GM20000 (cell line): ENCODE measurements at regions not wholly inside any gene's neighbourhood (a gene's known extent, or its start where the extent isn't known, plus 50 kb on each side); places are given as distances from the start of the nearest gene placed in this dataset.

ENCODE experiments used
- DNase-seq: peaks from one replicate; pipeline ENCODE4 v3.0.0; 2012; ENCODE audit warnings: low spot score
- TF ChIP-seq, protein P1 (sequence below): IDR thresholded peaks from 2 replicates; pipeline ENCODE4 v1.5.1; 2012; ENCODE audit warnings: mild to moderate bottlenecking, control low read depth; ENCODE audit errors: extremely low read depth, missing control alignments

DNA sequence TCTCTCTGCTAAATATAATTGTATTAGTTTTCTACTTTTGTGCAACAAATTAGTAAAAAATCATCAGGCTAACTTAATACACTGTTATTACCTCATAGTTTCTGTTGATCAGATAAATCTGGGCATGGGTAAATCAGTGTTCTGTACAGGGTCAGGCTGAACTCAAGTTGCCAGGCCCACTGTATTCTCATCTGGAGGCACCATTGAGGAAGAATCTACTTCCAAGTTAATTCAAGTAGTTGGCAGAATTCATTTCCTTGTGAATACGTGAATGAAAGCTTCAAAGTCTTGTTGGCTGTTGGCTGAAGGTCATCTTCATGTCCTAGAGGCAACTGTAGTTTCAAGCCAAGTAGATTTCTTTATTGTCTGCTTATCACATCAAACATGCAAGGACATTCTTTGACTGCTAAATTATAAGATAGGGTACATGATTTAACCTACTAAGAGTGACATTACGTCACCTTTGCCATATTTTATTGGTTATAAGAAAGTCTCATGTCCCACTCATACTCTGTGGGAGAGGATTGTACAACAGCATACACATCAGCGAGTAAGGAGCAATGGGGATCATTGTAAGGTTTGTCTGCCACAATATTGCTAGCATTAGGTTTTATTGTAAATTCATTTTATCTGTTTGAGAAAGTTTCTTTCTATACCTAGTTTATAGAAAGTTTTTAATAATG is 1219.0 kb downstream of the ARAP2 start:
- TF ChIP-seq, protein P1, sequence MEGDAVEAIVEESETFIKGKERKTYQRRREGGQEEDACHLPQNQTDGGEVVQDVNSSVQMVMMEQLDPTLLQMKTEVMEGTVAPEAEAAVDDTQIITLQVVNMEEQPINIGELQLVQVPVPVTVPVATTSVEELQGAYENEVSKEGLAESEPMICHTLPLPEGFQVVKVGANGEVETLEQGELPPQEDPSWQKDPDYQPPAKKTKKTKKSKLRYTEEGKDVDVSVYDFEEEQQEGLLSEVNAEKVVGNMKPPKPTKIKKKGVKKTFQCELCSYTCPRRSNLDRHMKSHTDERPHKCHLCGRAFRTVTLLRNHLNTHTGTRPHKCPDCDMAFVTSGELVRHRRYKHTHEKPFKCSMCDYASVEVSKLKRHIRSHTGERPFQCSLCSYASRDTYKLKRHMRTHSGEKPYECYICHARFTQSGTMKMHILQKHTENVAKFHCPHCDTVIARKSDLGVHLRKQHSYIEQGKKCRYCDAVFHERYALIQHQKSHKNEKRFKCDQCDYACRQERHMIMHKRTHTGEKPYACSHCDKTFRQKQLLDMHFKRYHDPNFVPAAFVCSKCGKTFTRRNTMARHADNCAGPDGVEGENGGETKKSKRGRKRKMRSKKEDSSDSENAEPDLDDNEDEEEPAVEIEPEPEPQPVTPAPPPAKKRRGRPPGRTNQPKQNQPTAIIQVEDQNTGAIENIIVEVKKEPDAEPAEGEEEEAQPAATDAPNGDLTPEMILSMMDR = no peak
- no peak for DNase-seq

- no peak for DNase-seq
- TF ChIP-seq, protein P1 = no peak
Measured at GRCh38 chr4:35038079-35038805, 1206.1 kb downstream of the ARAP2 start.

GRCh38 chr4:35038845-35039244 is 1205.5 kb downstream of the ARAP2 start:
- TF ChIP-seq, protein P1 = no peak
- DNase-seq = no peak

DNA sequence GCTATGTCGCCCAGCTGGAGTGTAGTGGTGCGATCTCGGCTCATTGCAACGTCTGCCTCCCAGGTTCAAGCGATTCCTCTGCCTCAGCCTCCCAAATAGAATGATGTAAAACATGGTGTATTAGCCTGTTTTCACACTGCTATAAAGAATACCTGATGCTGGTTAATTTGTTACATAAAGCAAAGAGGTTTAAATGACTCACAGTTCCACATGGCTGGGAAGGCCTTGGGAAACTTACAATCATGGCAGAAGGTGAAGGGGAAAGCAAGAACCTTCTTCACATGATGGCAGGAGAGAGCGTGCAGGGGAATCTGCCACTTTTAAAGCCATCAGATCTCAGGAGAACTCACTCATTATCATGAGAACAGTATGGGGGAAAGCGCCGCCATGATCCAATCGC is 1191.8 kb downstream of the ARAP2 start:
- TF ChIP-seq, protein P1 = no peak
- DNase-seq = no peak

- no peak for DNase-seq
- TF ChIP-seq, protein P1 = no peak
Measured at GRCh38 chr4:35063031-35063570, 1181.2 kb downstream of the ARAP2 start.

GRCh38 chr4:35066406-35066805 is 1177.9 kb downstream of the ARAP2 start:
- no peak for DNase-seq
- TF ChIP-seq, protein P1 = no peak

DNA sequence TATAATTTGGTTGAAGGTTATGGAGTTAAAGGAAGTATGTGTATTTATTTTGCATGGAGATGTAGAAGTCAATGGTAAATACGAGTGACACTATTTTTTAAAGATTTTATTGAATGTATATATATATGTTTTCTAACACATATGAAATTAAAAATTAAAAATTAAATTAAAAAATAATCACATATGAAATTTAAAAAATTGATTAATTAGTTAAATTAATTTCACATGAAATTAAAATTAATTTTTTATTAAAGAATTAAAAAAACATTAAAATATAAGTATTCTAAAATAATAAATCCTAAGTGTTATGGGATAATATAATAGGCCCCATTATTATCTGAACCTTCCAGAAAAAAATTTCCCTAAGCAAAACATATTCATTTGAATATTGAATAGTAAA is 1163.5 kb downstream of the ARAP2 start:
- TF ChIP-seq, protein P1 = no peak
- DNase-seq = no peak
